ENCODE measurements at regions not wholly inside any gene's neighbourhood (a gene's known extent, or its start where the extent isn't known, plus 50 kb on each side); places are given as distances from the start of the nearest gene placed in this dataset.

- H3K4me3 ChIP-seq, result no peak overlapping the region
- no peak for ATAC-seq (ENCODE audit: low FRiP score in 2 of 2)
- no peaks in the 10 kb centered on the region for H3K9me3 ChIP-seq
- no peaks in the 10 kb centered on the region for H3K4me1 ChIP-seq
- DNase-seq, result no peak
- 91% methylated on average over 3 of the region's 3 CpGs for WGBS, 2 donors
- H3K36me3 ChIP-seq, result no peaks in the 10 kb centered on the region
- no peaks in the 10 kb centered on the region for H3K27me3 ChIP-seq
- H3K27ac ChIP-seq, result no peak overlapping the region
- TF ChIP-seq CTCF (IDR thresholded peaks at IDR 0.05), result no peak
- no peak for TF ChIP-seq EP300 (IDR thresholded peaks at IDR 0.05)
- no peak for TF ChIP-seq POLR2A (IDR thresholded peaks at IDR 0.05)
- TF ChIP-seq POLR2AphosphoS5 (IDR thresholded peaks at IDR 0.05), result no peak
Observed at GRCh38 chr20:6604179-6604578, 163.3 kb upstream of the BMP2 start.

- DNase-seq (no peak), ATAC-seq (ENCODE audit: low FRiP score in 2 of 2) (no peak)
- WGBS, 2 donors, result 78 to 86% methylated on average over 5 of the region's 5 CpGs
- no peaks in the 10 kb centered on the region for H3K27me3 ChIP-seq
- no peaks in the 10 kb centered on the region for H3K36me3 ChIP-seq
- H3K9me3 ChIP-seq, result no peaks in the 10 kb centered on the region
- no peaks in the 10 kb centered on the region for H3K4me1 ChIP-seq
- TF ChIP-seq EP300 (IDR thresholded peaks at IDR 0.05), result no peak
- TF ChIP-seq POLR2AphosphoS5 (IDR thresholded peaks at IDR 0.05), result no peak
- no peak for TF ChIP-seq CTCF (IDR thresholded peaks at IDR 0.05)
- no peak for TF ChIP-seq POLR2A (IDR thresholded peaks at IDR 0.05)
- H3K27ac ChIP-seq, result no peak overlapping the region
- no peak overlapping the region for H3K4me3 ChIP-seq
Observed at GRCh38 chr20:6599876-6600735, 167.4 kb upstream of the BMP2 start.

GRCh38 chr20:6595704-6596103 lies 171.8 kb upstream of the BMP2 start:
- H3K4me3 ChIP-seq, result no peak overlapping the region
- TF ChIP-seq CTCF (IDR thresholded peaks at IDR 0.05) (no peak), POLR2AphosphoS5 (IDR thresholded peaks at IDR 0.05) (peak in 1 of 2 donors; percentile 29)
- H3K9me3 ChIP-seq, result no peaks in the 10 kb centered on the region
- no peaks in the 10 kb centered on the region for H3K4me1 ChIP-seq
- H3K27ac ChIP-seq, result no peak overlapping the region
- DNase-seq, result no peak
- peak in 1 of 2 donors; percentile 45 for ATAC-seq (ENCODE audit: low FRiP score in 2 of 2)
- 21 to 27% methylated on average over 4 of the region's 4 CpGs for WGBS, 2 donors
- no peaks in the 10 kb centered on the region for H3K36me3 ChIP-seq
- H3K27me3 ChIP-seq, result no peaks in the 10 kb centered on the region

DNA sequence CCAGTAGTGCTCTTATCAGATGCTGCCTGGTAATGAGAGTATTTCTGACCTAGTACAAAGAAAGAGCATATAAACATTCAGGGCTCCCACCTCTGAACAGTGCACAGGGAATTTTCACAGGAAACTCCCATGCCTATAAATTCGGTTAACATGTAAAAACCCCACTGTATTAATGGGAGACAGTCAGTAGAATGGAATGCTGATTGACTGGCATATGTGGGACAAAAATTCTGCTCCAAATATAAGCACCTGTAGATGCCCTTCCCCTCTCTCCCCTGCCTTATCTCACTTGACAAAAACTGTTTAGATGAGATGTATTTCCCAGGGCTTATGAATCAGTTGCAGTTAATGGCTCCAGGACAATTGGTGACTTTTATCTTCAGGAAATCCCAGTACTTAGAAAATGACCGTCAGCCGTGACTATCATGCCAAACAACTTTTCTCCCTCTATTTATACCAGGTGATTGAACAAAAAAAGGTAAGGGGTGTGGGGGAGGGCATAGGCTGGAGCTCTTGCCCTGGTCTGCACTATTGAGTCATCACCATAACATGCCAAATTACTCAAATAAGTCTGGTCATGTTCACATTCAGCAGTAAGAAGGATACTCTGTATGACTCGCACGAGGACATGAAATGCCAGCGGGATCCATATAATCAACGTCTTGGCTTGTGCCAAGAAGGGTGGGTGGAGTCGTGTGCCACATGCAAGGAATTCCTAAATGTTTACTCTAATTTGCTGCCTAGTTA lies 176.4 kb upstream of the BMP2 start:
- Histone ChIP-seq H3K27ac (no peak overlapping the region), H3K4me3 (no peak overlapping the region), H3K36me3 (no peaks in the 10 kb centered on the region), H3K9me3 (no peaks in the 10 kb centered on the region), H3K27me3 (no peaks in the 10 kb centered on the region), H3K4me1 (no peaks in the 10 kb centered on the region)
- TF ChIP-seq POLR2AphosphoS5 (IDR thresholded peaks at IDR 0.05) (no peak), POLR2A (IDR thresholded peaks at IDR 0.05) (no peak), CTCF (IDR thresholded peaks at IDR 0.05) (no peak), EP300 (IDR thresholded peaks at IDR 0.05) (no peak)
- DNase-seq, result no peak
- ATAC-seq (ENCODE audit: low FRiP score in 2 of 2), result no peak
- WGBS, 2 donors, result 46 to 61% methylated on average over 8 of the region's 8 CpGs

Measured in upper lobe of left lung (tissue), 6 donors.